ENCODE measurements at regions not wholly inside any gene's neighbourhood (a gene's known extent, or its start where the extent isn't known, plus 50 kb on each side); places are given as distances from the start of the nearest gene placed in this dataset.

- TF ChIP-seq CTCF (IDR thresholded peaks at IDR 0.05): no peak
- no peak for TF ChIP-seq EP300 (IDR thresholded peaks at IDR 0.05)
- TF ChIP-seq POLR2A (IDR thresholded peaks at IDR 0.05): no peak
- TF ChIP-seq POLR2AphosphoS5 (IDR thresholded peaks at IDR 0.05): no peak
Observed at GRCh38 chr10:57336865-57337264, 930.8 kb downstream of the IPMK start.

Data from sigmoid colon (tissue), 4 donors.